Activated CD8-positive, alpha-beta T cell treated with anti-CD3 and anti-CD28 coated beads, Interleukin-2, amount 10 ng/mL, durations not matched to agents 7 days and 5 days (primary cell): ENCODE measurements at regions not wholly inside any gene's neighbourhood (a gene's known extent, or its start where the extent isn't known, plus 50 kb on each side); places are given as distances from the start of the nearest gene placed in this dataset.
A peak's percentile ranks its signal among the peaks of the same experiment; 100 is the strongest.

Source experiments
- ATAC-seq: fragments of 150-1000 bp; cut with Tn5 transposase; one replicate; pipeline ENCODE4 v1.10.0; 2021; ENCODE audit warnings: moderate library complexity
- CTCF ChIA-PET: fragments of 350-600 bp; sonication (Branson Sonifier 250); formaldehyde crosslinking; loops from one replicate; lab custom pipeline; 2021; ENCODE audit warnings: antibody characterized with exemption; lab: Charles Lee
- POLR2A ChIA-PET: fragments of 350-600 bp; sonication (Branson Sonifier 250); formaldehyde crosslinking; loops from one replicate; lab custom pipeline; 2021; ENCODE audit warnings: antibody characterized with exemption; lab: Charles Lee
- DNase-seq: peaks from one replicate; pipeline ENCODE4 v3.0.0-alpha.2; 2020
- H3K27ac Mint-ChIP-seq: one replicate; pipeline ENCODE4 v1.8.0; 2021; ENCODE audit warnings: mild to moderate bottlenecking, mixed read lengths
- H3K27me3 Mint-ChIP-seq: one replicate; pipeline ENCODE4 v1.8.0; 2021; ENCODE audit warnings: low read depth, mixed read lengths
- H3K36me3 Mint-ChIP-seq: one replicate; pipeline ENCODE4 v1.8.0; 2021; ENCODE audit warnings: low read depth, mixed read lengths
- H3K4me1 Mint-ChIP-seq: one replicate; pipeline ENCODE4 v1.8.0; 2021; ENCODE audit warnings: low read depth, mixed read lengths
- H3K4me3 Mint-ChIP-seq: one replicate; pipeline ENCODE4 v1.8.0; 2021; ENCODE audit warnings: mild to moderate bottlenecking, mixed read lengths
- H3K9me3 Mint-ChIP-seq: one replicate; pipeline ENCODE4 v1.8.0; 2022; ENCODE audit warnings: mixed read lengths; ENCODE audit not compliant: insufficient read depth

DNA sequence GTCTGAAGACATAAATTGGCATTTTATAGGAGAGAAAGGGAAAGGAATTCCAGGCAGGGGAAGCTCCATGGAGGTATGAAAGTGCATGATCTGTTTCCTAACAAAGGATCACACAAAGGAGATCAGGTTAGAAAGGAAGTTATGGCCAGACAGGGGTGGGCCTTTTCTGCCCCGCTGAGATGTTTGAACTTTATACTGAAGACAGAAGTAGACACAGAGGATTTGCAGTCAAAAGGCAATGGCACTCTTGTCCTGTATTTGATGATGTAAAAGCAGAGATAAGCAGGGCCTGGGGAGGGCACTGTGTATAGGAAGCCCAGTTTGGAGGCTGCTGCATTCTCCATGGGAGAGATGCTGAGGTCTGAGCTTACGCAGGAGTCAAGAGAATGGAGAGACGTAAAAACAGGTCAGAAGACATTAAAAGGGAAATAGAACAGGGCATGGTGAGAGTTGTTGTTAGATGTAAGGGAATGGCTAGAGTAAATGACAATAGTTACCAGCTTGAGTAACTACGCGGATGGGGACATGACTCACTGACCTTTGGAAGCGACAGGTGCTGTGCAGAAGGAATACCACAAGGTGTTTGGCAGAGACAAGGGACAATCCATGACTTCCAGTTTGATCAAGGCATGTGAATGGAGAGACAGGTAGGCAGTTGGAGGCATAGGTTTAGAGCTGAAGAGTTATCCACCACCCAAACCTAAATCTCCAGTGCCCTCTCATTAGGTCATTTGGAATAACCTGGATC lies 190.6 kb upstream of the SASH1 start:
- H3K4me1 Mint-ChIP-seq, result no peaks in the 10 kb centered on the region
- DNase-seq, result no peak
- H3K27me3 Mint-ChIP-seq, result no peaks in the 10 kb centered on the region
- H3K9me3 Mint-ChIP-seq, result no peaks in the 10 kb centered on the region
- no peak overlapping the region for H3K27ac Mint-ChIP-seq
- ChIA-PET POLR2A (no interaction called here), CTCF (interaction anchor here (0.7 kb wide), 1 partner anchor 25 kb away, joined by 3 read pairs; no protein-coding TSS in a partner anchor)
- ATAC-seq, result no peak
- H3K4me3 Mint-ChIP-seq, result no peak overlapping the region
- no peaks in the 10 kb centered on the region for H3K36me3 Mint-ChIP-seq

DNA sequence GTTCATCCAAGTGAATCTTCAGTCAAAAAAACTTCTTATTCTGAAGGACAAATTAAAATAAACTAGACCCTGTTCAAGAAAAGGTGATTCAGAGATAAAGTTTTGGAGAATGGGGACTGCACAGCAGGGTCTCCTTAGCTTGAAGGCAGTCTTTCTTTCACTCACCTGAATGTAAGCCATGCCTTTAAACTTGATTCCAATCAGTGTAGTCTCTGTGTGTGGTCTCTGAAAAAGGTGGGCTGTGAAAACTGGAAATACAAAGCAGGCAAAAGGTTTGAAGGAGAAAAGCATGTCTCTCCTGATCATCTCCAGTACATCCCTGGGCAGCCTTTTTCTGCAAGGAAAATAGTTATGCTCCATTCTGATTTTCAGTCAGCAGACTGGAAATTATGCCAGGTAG lies 188.0 kb upstream of the SASH1 start:
- ATAC-seq (no peak), DNase-seq (no peak)
- Mint-ChIP-seq H3K27ac (no peak overlapping the region), H3K36me3 (no peaks in the 10 kb centered on the region), H3K4me3 (no peak overlapping the region), H3K27me3 (no peaks in the 10 kb centered on the region), H3K9me3 (no peaks in the 10 kb centered on the region), H3K4me1 (no peaks in the 10 kb centered on the region)
- ChIA-PET POLR2A (no interaction called here), CTCF (no interaction called here)

DNA sequence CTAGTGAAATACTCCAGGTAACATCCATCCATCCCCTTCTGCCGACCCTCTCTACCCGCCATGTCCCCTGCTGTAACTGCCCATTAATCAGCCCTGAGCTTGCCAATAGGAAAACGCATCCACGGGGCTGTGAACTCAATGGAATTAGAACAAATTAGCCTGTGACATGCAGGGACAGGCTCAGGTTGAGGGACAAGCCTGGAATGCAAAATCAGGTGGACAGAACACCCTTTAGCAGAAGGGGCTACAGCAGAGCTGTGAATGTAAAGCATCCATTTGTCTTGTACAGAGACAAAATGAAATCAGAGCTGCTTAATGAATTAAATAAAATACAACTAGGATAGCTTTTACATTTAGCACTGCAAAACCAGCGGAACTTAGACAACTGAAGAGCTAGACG lies 187.3 kb upstream of the SASH1 start:
- H3K27me3 Mint-ChIP-seq, result no peaks in the 10 kb centered on the region
- no peak overlapping the region for H3K4me3 Mint-ChIP-seq
- CTCF ChIA-PET, result no interaction called here
- no peaks in the 10 kb centered on the region for H3K9me3 Mint-ChIP-seq
- POLR2A ChIA-PET, result no interaction called here
- H3K36me3 Mint-ChIP-seq, result no peaks in the 10 kb centered on the region
- H3K4me1 Mint-ChIP-seq, result no peaks in the 10 kb centered on the region
- no peak overlapping the region for H3K27ac Mint-ChIP-seq
- no peak for DNase-seq
- no peak for ATAC-seq

DNA sequence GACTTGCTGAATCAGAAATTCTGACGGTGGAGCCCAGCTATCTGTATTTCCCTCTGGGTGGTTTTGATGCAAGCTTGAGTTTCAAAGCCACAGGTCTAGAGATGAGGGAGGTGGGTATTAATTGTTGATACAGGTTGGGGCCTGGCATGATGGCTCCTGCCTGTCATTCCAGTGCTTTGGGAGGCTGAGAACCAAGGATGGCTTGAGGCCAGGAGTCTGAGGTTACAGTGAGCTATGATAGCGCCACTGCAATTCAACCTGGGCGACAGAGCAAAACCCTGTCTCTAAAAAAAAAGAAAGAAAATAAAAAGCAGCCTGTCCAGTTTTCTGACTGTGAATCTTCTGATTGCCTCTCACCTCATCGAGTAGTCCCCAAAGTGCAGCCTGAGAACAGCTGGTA lies 184.8 kb upstream of the SASH1 start:
- no peaks in the 10 kb centered on the region for H3K4me1 Mint-ChIP-seq
- no peaks in the 10 kb centered on the region for H3K9me3 Mint-ChIP-seq
- no peaks in the 10 kb centered on the region for H3K27me3 Mint-ChIP-seq
- ATAC-seq, result no peak
- DNase-seq, result no peak
- no peak overlapping the region for H3K4me3 Mint-ChIP-seq
- POLR2A ChIA-PET, result no interaction called here
- no peaks in the 10 kb centered on the region for H3K36me3 Mint-ChIP-seq
- CTCF ChIA-PET, result interaction anchor here (1.1 kb wide), 1 partner anchor 13 kb away, joined by 3 read pairs; no protein-coding TSS in a partner anchor
- H3K27ac Mint-ChIP-seq, result no peak overlapping the region

DNA sequence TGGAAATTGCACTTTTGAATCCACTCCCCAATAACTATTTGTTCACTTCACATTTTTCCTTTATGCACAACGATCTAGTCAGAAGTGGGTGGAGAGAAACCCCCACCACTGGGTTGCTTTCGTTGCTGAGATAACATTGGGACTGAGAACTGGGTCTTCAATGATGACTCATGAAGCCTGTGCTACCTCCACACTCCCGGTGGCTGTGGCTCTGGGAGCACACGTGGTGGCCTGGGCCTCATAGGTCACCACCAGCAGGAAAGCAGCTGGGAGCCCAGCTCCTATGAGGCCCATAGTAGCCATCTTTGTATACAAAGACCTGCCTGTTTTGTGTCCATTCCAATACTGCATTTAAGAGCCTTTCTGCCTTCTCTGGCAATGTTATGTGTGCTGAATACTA lies 178.0 kb upstream of the SASH1 start:
- H3K4me1 Mint-ChIP-seq, result no peaks in the 10 kb centered on the region
- DNase-seq, result no peak
- POLR2A ChIA-PET, result no interaction called here
- CTCF ChIA-PET, result interaction anchor here (1.1 to 1.8 kb wide), 3 partner anchors 13 to 658 kb away, joined by 3 to 9 read pairs (median 5); no protein-coding TSS in a partner anchor
- no peak for ATAC-seq
- no peaks in the 10 kb centered on the region for H3K36me3 Mint-ChIP-seq
- H3K27me3 Mint-ChIP-seq, result no peaks in the 10 kb centered on the region
- no peaks in the 10 kb centered on the region for H3K9me3 Mint-ChIP-seq
- no peak overlapping the region for H3K27ac Mint-ChIP-seq
- no peak overlapping the region for H3K4me3 Mint-ChIP-seq

DNA sequence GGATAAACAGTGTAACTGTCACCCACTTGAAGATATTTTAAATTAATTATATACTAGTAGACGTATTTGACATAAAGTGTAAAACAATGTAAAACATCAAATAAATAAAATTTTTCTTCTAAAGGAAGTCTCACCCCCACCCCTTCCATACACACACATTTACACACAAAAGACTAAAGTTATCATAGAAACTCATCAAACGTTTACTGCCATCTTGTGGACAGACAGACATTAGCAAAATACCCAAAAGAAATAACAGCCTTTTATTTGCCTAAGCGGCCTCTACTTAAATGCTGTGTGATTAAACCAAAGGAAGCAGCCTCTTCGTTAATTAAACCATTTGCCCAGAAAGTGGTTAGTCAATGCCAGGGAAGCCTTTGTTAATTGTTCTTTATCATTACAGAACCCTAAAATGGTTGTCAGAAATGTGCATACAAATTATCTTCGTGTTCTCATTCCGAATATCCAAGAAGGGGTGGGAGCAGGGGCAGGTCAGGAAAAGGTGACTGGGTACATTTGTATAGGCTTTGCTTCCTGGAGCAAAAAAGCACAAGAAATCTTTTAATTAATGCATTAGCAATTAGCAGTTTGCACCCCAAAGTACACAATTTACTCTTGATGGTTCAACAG lies 176.2 kb upstream of the SASH1 start:
- ChIA-PET CTCF (interaction anchor here (0.7 to 1.8 kb wide), 7 partner anchors 11 to 659 kb away, joined by 3 to 11 read pairs (median 4); no protein-coding TSS in a partner anchor), POLR2A (no interaction called here)
- Mint-ChIP-seq H3K27ac (no peak overlapping the region), H3K9me3 (no peaks in the 10 kb centered on the region), H3K4me3 (no peak overlapping the region), H3K36me3 (no peaks in the 10 kb centered on the region), H3K27me3 (no peaks in the 10 kb centered on the region), H3K4me1 (no peaks in the 10 kb centered on the region)
- ATAC-seq (no peak), DNase-seq (no peak)

DNA sequence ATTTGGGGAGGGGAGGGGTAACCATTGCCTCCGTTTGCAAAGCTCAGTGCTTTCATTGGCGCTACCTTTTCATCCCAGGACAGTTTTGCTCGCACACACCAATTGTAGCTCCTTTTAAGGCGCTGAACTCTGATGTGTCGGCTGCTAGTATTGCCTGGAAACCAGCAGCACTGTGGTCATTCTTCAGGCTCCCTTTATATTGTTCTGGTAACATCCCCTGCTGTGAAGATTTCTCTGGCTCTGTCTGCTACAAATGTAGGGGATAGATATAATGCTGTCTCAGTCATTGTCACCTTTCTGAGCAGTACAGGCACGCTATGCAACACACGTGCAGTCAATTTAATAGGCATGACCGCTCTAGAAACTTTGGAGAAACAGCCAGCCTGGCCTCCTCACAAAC lies 172.9 kb upstream of the SASH1 start:
- ChIA-PET POLR2A (no interaction called here), CTCF (no interaction called here)
- Mint-ChIP-seq H3K27ac (no peak overlapping the region), H3K9me3 (no peaks in the 10 kb centered on the region), H3K27me3 (no peaks in the 10 kb centered on the region), H3K36me3 (no peaks in the 10 kb centered on the region), H3K4me1 (no peaks in the 10 kb centered on the region), H3K4me3 (no peak overlapping the region)
- ATAC-seq (no peak), DNase-seq (no peak)

DNA sequence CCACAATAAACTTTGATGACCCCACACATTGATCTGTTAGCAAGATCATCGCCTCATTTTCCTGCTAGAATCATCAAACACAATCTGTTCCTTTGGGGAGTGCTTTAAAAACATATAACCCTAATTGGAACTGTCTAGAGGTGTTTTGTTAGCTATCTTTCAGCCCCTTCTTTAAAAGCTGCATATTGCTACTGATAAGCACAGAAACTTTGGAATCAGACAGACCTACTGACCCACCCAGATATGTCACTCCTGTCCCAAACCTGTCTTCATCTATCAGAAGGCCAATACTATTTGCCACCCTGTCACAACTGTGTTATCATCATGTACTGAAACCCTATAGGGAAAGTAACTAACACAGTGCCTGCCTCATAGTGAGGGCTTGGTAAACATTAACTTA lies 172.4 kb upstream of the SASH1 start:
- Mint-ChIP-seq H3K36me3 (no peaks in the 10 kb centered on the region), H3K4me3 (no peak overlapping the region), H3K27ac (no peak overlapping the region), H3K9me3 (no peaks in the 10 kb centered on the region), H3K4me1 (no peaks in the 10 kb centered on the region), H3K27me3 (no peaks in the 10 kb centered on the region)
- ChIA-PET POLR2A (no interaction called here), CTCF (no interaction called here)
- ATAC-seq, result no peak
- DNase-seq, result no peak

DNA sequence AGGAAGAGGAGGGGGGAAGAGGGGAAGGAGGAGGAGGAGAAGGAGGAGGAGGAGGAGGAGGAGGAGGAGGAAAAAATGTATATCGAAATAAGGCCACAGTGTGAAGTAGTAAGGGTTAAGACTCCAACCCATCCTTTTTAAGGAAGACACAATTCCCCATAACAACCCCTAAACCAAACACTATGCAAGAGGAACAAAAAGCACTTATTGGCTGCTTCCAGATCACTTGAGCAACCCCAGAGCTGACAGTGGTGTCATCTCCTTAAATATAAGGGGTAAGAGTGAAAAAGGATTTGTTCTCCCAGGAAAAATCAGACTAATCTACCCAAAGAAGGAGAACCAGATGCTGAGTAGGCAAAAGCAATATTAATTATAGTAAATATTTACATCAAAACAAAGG lies 169.1 kb upstream of the SASH1 start:
- ChIA-PET CTCF (no interaction called here), POLR2A (no interaction called here)
- no peaks in the 10 kb centered on the region for H3K4me1 Mint-ChIP-seq

DNA sequence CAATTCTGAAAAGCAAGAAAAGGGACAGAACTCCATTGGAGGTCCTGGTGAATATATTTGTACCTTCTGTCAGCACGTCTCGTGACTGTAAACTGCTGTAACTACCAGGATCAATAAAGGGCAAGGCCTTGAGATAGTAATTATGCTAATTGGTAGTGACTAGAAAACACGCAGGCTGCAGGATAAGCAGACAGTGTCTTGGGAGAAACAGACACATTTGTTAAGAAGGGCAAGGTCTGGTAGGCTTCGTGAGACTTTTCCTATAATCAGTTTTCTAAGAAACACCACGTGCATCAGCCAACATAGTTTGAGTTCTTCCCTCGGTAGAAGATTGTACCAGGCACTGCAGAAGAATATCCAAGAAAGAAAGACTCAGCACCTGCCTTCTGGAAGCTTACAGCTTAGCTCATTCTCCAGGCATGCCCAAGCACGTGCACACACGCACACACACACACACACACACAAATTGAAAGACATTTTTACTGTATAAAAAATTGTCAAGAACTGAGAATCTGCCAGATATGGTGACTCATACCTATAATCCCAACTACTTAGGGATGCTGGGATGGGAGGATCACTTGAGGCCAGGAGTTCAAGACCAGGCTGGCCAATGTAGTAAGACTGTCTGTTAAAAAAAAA lies 167.0 kb upstream of the SASH1 start:
- H3K4me1 Mint-ChIP-seq, result no peaks in the 10 kb centered on the region
- no peak overlapping the region for H3K4me3 Mint-ChIP-seq
- H3K27me3 Mint-ChIP-seq, result no peaks in the 10 kb centered on the region
- no peaks in the 10 kb centered on the region for H3K9me3 Mint-ChIP-seq
- H3K36me3 Mint-ChIP-seq, result no peaks in the 10 kb centered on the region
- ChIA-PET POLR2A (no interaction called here), CTCF (interaction anchor here (2.0 kb wide), 1 partner anchor 288 kb away, joined by 13 read pairs; no protein-coding TSS in a partner anchor)
- no peak for DNase-seq
- no peak overlapping the region for H3K27ac Mint-ChIP-seq
- no peak for ATAC-seq

More for the DNA sequence above, 169.1 kb upstream of the SASH1 start:
- H3K27ac Mint-ChIP-seq, result no peak overlapping the region
- H3K36me3 Mint-ChIP-seq, result no peaks in the 10 kb centered on the region
- H3K9me3 Mint-ChIP-seq, result no peaks in the 10 kb centered on the region
- no peak overlapping the region for H3K4me3 Mint-ChIP-seq
- no peaks in the 10 kb centered on the region for H3K27me3 Mint-ChIP-seq
- no peak for DNase-seq
- no peak for ATAC-seq

DNA sequence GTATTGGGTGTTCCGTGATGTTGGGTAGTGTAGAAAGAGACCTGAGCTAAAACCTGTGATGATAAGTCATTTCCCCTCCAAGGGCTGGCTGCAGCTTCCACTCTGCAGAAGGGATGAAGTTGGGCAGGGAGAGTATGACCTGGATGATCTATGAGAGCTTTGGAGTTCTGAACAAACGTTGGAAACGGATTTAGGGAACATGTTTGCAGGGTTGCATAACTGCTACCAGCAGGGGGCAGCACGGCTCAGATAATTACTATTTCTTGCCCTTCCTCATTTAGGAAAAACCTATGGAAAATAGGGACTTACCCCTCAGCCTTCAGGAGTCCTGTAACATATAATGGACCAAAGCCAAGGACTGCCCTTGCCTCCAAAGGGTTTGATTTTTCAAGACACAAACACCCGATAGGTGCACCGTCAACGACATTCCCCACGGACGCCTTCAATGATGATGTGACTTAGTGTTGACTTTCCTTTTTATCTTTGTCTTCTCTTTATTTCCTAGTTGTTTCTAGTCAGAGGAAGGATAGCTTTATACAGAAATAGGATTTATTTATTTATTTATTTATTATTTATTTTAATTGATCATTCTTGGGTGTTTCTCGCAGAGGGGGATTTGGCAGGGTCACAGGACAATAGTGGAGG lies 164.9 kb upstream of the SASH1 start:
- POLR2A ChIA-PET, result no interaction called here
- no peak overlapping the region for H3K4me3 Mint-ChIP-seq
- DNase-seq (peak; percentile 33), ATAC-seq (no peak)
- no peaks in the 10 kb centered on the region for H3K4me1 Mint-ChIP-seq
- CTCF ChIA-PET, result interaction anchor here (0.6 to 2.0 kb wide), 20 partner anchors 10 to 288 kb away, joined by 3 to 13 read pairs (median 3); no protein-coding TSS in a partner anchor
- peaks cover 8% of the 10 kb centered on the region for H3K27me3 Mint-ChIP-seq
- no peak overlapping the region for H3K27ac Mint-ChIP-seq
- H3K36me3 Mint-ChIP-seq, result no peaks in the 10 kb centered on the region
- no peaks in the 10 kb centered on the region for H3K9me3 Mint-ChIP-seq
